ENCODE measurements at regions not wholly inside any gene's neighbourhood (a gene's known extent, or its start where the extent isn't known, plus 50 kb on each side); places are given as distances from the start of the nearest gene placed in this dataset.

DNA sequence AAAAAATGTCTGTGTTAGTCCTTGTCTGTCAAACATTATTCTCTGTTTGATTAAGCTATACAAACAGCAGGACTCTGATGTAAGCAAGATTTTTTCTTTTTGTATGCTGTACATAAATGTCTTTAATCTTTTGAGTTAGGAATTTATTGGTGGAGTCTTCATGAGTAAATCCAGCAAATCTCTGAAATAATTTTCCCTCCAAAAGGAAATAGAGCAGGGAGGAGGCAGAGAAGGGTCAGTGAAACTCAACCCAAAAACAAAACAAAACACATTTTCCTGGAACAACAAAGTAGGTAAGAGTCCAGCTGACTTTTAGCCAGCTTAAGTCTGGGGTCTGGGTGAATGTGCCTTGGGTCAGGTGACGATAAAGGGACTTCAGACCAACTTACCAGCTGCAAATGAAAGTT is 113.7 kb downstream of the FOXA2 start:
- DNase-seq (ENCODE audit: low spot score), result no peak
- H3K27ac Mint-ChIP-seq (ENCODE audit: unreplicated experiment), result no peak overlapping the region
- peaks cover 20% of the 10 kb centered on the region for H3K4me1 Mint-ChIP-seq (ENCODE audit: unreplicated experiment)

DNA sequence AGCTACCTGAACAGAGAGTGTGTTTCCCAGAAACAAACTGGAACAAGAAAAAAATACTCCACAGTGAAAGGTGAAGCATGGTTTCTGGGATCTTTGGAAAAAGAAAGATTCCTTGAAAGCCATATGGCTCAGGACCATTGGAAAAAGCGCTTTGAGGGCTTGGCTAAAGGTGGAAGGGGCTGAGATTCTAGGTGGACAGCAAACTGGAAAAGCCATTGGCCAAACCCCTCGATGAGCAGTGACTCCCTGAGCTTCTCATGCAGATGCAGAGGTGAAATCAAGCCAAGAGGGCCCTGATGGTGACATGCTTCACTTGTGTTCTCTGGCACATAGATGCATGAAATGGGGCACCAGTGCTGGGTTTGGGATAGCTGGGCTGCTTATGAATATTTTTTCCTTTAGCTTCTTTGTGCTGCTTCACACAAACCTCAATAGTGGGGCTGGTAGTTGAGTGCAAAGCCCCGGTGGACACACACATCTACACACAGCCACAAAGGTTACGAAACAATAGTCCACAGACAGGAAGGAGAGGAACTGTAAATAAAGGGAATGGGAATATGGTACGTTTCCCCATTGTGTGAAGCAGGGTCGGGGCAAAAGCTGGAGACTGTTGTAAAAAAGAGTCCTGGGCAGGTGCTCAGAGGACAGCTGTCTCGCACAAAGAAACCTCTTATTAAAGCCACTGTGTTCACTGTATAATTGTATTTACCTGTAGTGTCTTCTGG is 117.8 kb downstream of the FOXA2 start:
- TF ChIP-seq, protein P1, sequence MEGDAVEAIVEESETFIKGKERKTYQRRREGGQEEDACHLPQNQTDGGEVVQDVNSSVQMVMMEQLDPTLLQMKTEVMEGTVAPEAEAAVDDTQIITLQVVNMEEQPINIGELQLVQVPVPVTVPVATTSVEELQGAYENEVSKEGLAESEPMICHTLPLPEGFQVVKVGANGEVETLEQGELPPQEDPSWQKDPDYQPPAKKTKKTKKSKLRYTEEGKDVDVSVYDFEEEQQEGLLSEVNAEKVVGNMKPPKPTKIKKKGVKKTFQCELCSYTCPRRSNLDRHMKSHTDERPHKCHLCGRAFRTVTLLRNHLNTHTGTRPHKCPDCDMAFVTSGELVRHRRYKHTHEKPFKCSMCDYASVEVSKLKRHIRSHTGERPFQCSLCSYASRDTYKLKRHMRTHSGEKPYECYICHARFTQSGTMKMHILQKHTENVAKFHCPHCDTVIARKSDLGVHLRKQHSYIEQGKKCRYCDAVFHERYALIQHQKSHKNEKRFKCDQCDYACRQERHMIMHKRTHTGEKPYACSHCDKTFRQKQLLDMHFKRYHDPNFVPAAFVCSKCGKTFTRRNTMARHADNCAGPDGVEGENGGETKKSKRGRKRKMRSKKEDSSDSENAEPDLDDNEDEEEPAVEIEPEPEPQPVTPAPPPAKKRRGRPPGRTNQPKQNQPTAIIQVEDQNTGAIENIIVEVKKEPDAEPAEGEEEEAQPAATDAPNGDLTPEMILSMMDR (IDR thresholded peaks at IDR 0.05; ENCODE audit: unreplicated experiment), result no peak
- H3K27me3 Mint-ChIP-seq (ENCODE audit: unreplicated experiment), result no peaks in the 10 kb centered on the region
- H3K4me1 Mint-ChIP-seq (ENCODE audit: unreplicated experiment), result peaks cover 13% of the 10 kb centered on the region
- H3K27ac Mint-ChIP-seq (ENCODE audit: unreplicated experiment), result no peak overlapping the region
- peaks cover under 1% of the 10 kb centered on the region for H3K9me3 Mint-ChIP-seq (ENCODE audit: unreplicated experiment)
- DNase-seq (ENCODE audit: low spot score), result no peak
- no peak overlapping the region for H3K4me3 Mint-ChIP-seq (ENCODE audit: unreplicated experiment)
- H3K36me3 Mint-ChIP-seq (ENCODE audit: low read depth, unreplicated experiment), result no peaks in the 10 kb centered on the region

More for the DNA sequence above, 113.7 kb downstream of the FOXA2 start:
- Mint-ChIP-seq H3K9me3 (ENCODE audit: unreplicated experiment) (peaks cover 5% of the 10 kb centered on the region), H3K27me3 (ENCODE audit: unreplicated experiment) (peaks cover 4% of the 10 kb centered on the region), H3K4me3 (ENCODE audit: unreplicated experiment) (no peak overlapping the region), H3K36me3 (ENCODE audit: low read depth, unreplicated experiment) (no peaks in the 10 kb centered on the region)
- TF ChIP-seq, protein P1 (IDR thresholded peaks at IDR 0.05; ENCODE audit: unreplicated experiment), result no peak

DNA sequence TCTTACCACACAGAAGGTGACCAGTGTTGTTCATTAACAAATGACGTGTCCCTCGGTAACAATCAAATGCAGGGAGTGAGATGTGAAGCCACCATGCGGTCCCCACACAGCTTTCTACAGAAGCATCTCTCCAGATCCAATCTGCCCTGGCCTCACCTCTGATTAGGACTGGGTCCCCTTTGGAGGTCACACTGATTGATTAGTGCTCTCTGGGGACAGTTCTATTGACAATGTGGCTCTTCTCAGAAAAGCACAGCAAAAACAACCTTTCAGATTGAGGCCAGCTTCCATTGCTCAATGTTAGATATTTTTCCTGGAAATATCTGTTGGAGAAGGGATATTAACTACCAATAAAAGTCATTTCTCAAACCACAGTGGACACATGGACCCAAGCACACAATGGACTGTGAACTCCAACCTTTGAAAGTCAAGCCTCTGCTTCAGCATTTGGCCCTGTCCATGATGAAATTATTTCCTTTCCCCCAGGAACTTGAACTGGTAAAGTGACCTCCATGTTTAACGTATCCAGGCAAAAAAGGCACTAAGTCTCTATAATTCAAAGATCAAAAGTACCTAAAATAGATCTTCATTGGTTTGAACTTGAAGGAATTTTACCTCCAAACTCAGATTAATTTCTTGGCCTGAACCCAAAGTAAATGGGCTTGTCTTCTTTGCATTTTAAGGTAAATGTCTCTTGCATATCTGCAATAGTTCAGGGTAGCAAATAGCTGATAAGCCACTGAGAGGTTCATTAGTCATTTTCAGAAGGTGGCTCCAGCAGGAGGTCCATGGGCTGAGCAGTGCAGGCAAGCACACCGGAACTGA is 118.5 kb downstream of the FOXA2 start:
- Mint-ChIP-seq H3K4me3 (ENCODE audit: unreplicated experiment) (no peak overlapping the region), H3K36me3 (ENCODE audit: low read depth, unreplicated experiment) (no peaks in the 10 kb centered on the region)

DNA sequence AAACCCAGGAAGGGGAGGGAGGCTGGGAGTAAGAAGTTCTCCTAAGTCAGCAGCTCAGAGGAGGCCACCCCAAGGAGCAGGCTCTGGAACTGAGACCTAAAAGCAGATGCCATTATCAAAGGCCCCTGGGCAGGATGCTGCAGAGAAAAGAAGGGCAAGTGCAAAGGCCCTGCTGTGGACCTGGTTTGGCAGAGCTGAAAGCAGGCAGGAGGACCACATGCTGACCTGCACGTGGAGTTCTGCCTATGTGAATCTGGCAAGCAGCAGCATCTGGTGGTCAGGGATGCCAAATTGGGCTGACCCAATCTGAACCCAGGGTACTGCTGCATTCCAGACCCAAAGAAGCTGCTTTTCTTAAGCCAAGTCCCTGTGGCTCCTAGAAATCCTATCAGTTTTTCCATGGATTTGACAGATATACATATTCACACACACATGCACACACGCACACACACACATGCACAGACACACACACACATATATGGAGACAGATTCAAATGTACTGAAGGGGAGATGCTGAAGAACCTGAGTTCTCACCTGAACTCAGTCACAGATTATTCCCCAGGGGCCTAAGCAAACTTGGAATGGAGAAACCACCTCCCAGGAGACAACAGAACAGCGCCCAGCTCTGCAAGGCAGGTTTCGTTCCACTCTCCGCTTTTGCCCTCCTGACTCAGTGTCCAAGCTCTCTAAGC is 119.9 kb downstream of the FOXA2 start:
- no peak overlapping the region for H3K4me3 Mint-ChIP-seq (ENCODE audit: unreplicated experiment)
- H3K27ac Mint-ChIP-seq (ENCODE audit: unreplicated experiment), result no peak overlapping the region
- no peaks in the 10 kb centered on the region for H3K27me3 Mint-ChIP-seq (ENCODE audit: unreplicated experiment)
- H3K36me3 Mint-ChIP-seq (ENCODE audit: low read depth, unreplicated experiment), result no peaks in the 10 kb centered on the region
- H3K9me3 Mint-ChIP-seq (ENCODE audit: unreplicated experiment), result no peaks in the 10 kb centered on the region
- DNase-seq (ENCODE audit: low spot score), result no peak
- peaks cover 13% of the 10 kb centered on the region for H3K4me1 Mint-ChIP-seq (ENCODE audit: unreplicated experiment)
- TF ChIP-seq, protein P1 (IDR thresholded peaks at IDR 0.05; ENCODE audit: unreplicated experiment), result no peak

More for the DNA sequence above, 118.5 kb downstream of the FOXA2 start:
- TF ChIP-seq, protein P1 (IDR thresholded peaks at IDR 0.05; ENCODE audit: unreplicated experiment), result no peak
- H3K27me3 Mint-ChIP-seq (ENCODE audit: unreplicated experiment), result no peaks in the 10 kb centered on the region
- no peak overlapping the region for H3K27ac Mint-ChIP-seq (ENCODE audit: unreplicated experiment)
- no peaks in the 10 kb centered on the region for H3K9me3 Mint-ChIP-seq (ENCODE audit: unreplicated experiment)
- H3K4me1 Mint-ChIP-seq (ENCODE audit: unreplicated experiment), result peaks cover 13% of the 10 kb centered on the region
- no peak for DNase-seq (ENCODE audit: low spot score)
